NCI-H526 (cell line): ENCODE measurements at regions not wholly inside any gene's neighbourhood (a gene's known extent, or its start where the extent isn't known, plus 50 kb on each side); places are given as distances from the start of the nearest gene placed in this dataset.

Experiments
- DNase-seq, 2 experiments: peaks; one replicate each; lab custom pipeline; 2025; lab: John Stamatoyannopoulos, UW

- DNase-seq: no peak
Measured at GRCh38 chr5:76030343-76030742, 52.8 kb upstream of the SV2C start.

GRCh38 chr5:76029739-76030138 lies 53.4 kb upstream of the SV2C start:
- no peak for DNase-seq

GRCh38 chr5:76025790-76026189 lies 57.4 kb upstream of the SV2C start:
- no peak for DNase-seq

- DNase-seq: no peak
Measured at GRCh38 chr5:76025069-76025468, 58.1 kb upstream of the SV2C start.

- no peak for DNase-seq
Measured at GRCh38 chr5:76022611-76023010, 60.6 kb upstream of the SV2C start.

GRCh38 chr5:76021936-76022584 lies 61.1 kb upstream of the SV2C start:
- DNase-seq: no peak

- DNase-seq: no peak
Measured at GRCh38 chr5:76016258-76016657, 66.9 kb upstream of the SV2C start.

- DNase-seq: no peak
Measured at GRCh38 chr5:76014005-76014404, 69.2 kb upstream of the SV2C start.

GRCh38 chr5:76007904-76008303 lies 75.3 kb upstream of the SV2C start:
- DNase-seq: no peak

- no peak for DNase-seq
Measured at GRCh38 chr5:76000582-76000981, 82.6 kb upstream of the SV2C start.

GRCh38 chr5:75993643-75994520 lies 89.3 kb upstream of the SV2C start:
- DNase-seq: no peak

GRCh38 chr5:75993183-75993582 lies 90.0 kb upstream of the SV2C start:
- DNase-seq: peak in 1 of 2 experiments; percentile 18

GRCh38 chr5:75992753-75993152 lies 90.4 kb upstream of the SV2C start:
- DNase-seq: no peak

- DNase-seq: no peak
Measured at GRCh38 chr5:75985077-75985476, 98.1 kb upstream of the SV2C start.

- DNase-seq: no peak
Measured at GRCh38 chr5:75975496-75975895, 107.7 kb upstream of the SV2C start.

GRCh38 chr5:75965292-75965691 lies 117.9 kb upstream of the SV2C start:
- DNase-seq: no peak

- DNase-seq: no peak
Measured at GRCh38 chr5:75964008-75964407, 119.2 kb upstream of the SV2C start.

- no peak for DNase-seq
Measured at GRCh38 chr5:75963554-75963953, 119.6 kb upstream of the SV2C start.

GRCh38 chr5:75961818-75962217 lies 121.4 kb upstream of the SV2C start:
- DNase-seq: no peak

GRCh38 chr5:75960129-75960528 lies 123.1 kb upstream of the SV2C start:
- no peak for DNase-seq

- no peak for DNase-seq
Measured at GRCh38 chr5:75952963-75953362, 130.2 kb upstream of the SV2C start.

GRCh38 chr5:75952291-75952690 lies 130.9 kb upstream of the SV2C start:
- DNase-seq: no peak

GRCh38 chr5:75951716-75952115 lies 131.5 kb upstream of the SV2C start:
- no peak for DNase-seq

GRCh38 chr5:75951158-75951557 lies 132.0 kb upstream of the SV2C start:
- DNase-seq: no peak
